Naive B cell (primary cell): ENCODE measurements at regions not wholly inside any gene's neighbourhood (a gene's known extent, or its start where the extent isn't known, plus 50 kb on each side); places are given as distances from the start of the nearest gene placed in this dataset.
A peak's percentile ranks its signal among the peaks of the same experiment; 100 is the strongest.
"Not testable (repeated sequence)": the region's sequence is repeated elsewhere in the genome, so short reads cannot be mapped to it uniquely, and the experiment has no call there.

Source experiments
- ATAC-seq, 2 donors: fragments of 150-1000 bp; cut with Tn5 transposase; 2 replicates each; pipeline ENCODE4 v1.10.0; 2021; ENCODE audit warnings: low read depth in 2 of 2, mild to moderate bottlenecking in 2 of 2, moderate library complexity in 2 of 2
- DNase-seq: peaks from one replicate; pipeline ENCODE4 v3.0.0; 2022
- H3K27ac Mint-ChIP-seq, 6 donors: one replicate each; pipeline ENCODE4 v1.8.0; 2020 to 2022; ENCODE audit warnings: mild to moderate bottlenecking in 6 of 6, mixed read lengths in 6 of 6, moderate library complexity in 5 of 6, inconsistent platforms in 2 of 6
- H3K27me3 Mint-ChIP-seq, 3 donors: one replicate each; pipeline ENCODE4 v1.8.0; 2021 to 2022; ENCODE audit warnings: mixed read lengths in 3 of 3, mild to moderate bottlenecking in 1 of 3
- H3K36me3 Mint-ChIP-seq, 2 donors: one replicate each; pipeline ENCODE4 v1.8.0; 2020 to 2022; ENCODE audit warnings: mixed read lengths in 2 of 2, inconsistent platforms in 1 of 2, mild to moderate bottlenecking in 1 of 2
- H3K4me1 Mint-ChIP-seq, 3 donors: one replicate each; pipeline ENCODE4 v1.8.0; 2020 to 2022; ENCODE audit warnings: mixed read lengths in 3 of 3, inconsistent platforms in 1 of 3, mild to moderate bottlenecking in 1 of 3, moderate library complexity in 1 of 3
- H3K4me3 Mint-ChIP-seq, 8 donors: one replicate each; pipeline ENCODE4 v1.8.0; 2020 to 2022; ENCODE audit warnings: mild to moderate bottlenecking in 8 of 8, mixed read lengths in 8 of 8, moderate library complexity in 8 of 8, inconsistent platforms in 2 of 8
- H3K9me3 Mint-ChIP-seq, 7 donors: one replicate each; pipeline ENCODE4 v1.8.0; 2020 to 2022; ENCODE audit warnings: mixed read lengths in 7 of 7, mild to moderate bottlenecking in 5 of 7, inconsistent platforms in 2 of 7, moderate library complexity in 1 of 7

GRCh38 chr1:148679050-148679786, 69.4 kb upstream of the NUDT4B start:
- H3K36me3 Mint-ChIP-seq, H3K27me3 Mint-ChIP-seq, H3K27ac Mint-ChIP-seq, H3K4me1 Mint-ChIP-seq, H3K9me3 Mint-ChIP-seq: not testable (repeated sequence)
- peak overlapping the region in 5 of 8 donors; percentile 63 to 90 (median 75) for H3K4me3 Mint-ChIP-seq
- peak; percentile 65 to 75 for ATAC-seq
- DNase-seq = peak; percentile 44

- ATAC-seq = peak; percentile 61 to 78
- not testable (repeated sequence) for H3K36me3 Mint-ChIP-seq, DNase-seq, H3K27me3 Mint-ChIP-seq, H3K9me3 Mint-ChIP-seq, H3K27ac Mint-ChIP-seq, H3K4me1 Mint-ChIP-seq
- peak overlapping the region in 5 of 8 donors; percentile 63 to 90 (median 75) for H3K4me3 Mint-ChIP-seq
Measured at GRCh38 chr1:148679787-148680326, 68.7 kb upstream of the NUDT4B start.

- H3K4me3 Mint-ChIP-seq, H3K4me1 Mint-ChIP-seq, H3K36me3 Mint-ChIP-seq, H3K9me3 Mint-ChIP-seq, ATAC-seq, H3K27ac Mint-ChIP-seq, DNase-seq, H3K27me3 Mint-ChIP-seq: not testable (repeated sequence)
Measured at GRCh38 chr1:148686735-148687134, 61.8 kb upstream of the NUDT4B start.

DNA sequence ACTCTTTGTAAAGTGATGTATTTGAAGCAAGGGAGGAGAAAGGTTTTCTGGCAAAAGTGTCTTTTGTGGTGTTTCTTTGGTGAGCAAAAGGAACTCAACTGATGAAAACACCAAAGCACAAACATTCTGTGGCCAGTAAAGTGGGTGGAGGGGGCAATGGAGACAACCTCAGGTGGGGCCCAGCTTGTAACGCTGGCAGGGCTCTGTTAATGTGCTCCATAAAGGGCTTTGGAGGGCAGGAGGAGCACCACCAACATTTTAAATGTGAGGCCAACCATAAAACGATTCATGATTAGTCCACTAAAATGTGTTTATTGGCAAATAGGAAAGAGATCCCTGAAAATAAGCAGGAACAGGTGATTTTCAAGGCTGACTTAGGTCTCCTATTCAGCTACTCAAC, 61.2 kb upstream of the NUDT4B start:
- not testable (repeated sequence) for H3K27me3 Mint-ChIP-seq, DNase-seq, ATAC-seq, H3K9me3 Mint-ChIP-seq, H3K36me3 Mint-ChIP-seq, H3K4me1 Mint-ChIP-seq, H3K27ac Mint-ChIP-seq, H3K4me3 Mint-ChIP-seq
